Osteoblast (primary cell): ENCODE measurements at regions not wholly inside any gene's neighbourhood (a gene's known extent, or its start where the extent isn't known, plus 50 kb on each side); places are given as distances from the start of the nearest gene placed in this dataset.

Source experiments
- DNase-seq: peaks from one replicate; pipeline ENCODE4 v3.0.0; 2011; ENCODE audit warnings: low spot score, mixed read lengths; ENCODE audit not compliant: insufficient read length; ENCODE audit errors: missing footprints
- H2AFZ ChIP-seq: 2 replicates; pipeline ENCODE4 v1.6.0; 2011; ENCODE audit warnings: mild to moderate bottlenecking, low read length
- H3K27ac ChIP-seq: 2 replicates; pipeline ENCODE4 v1.5.1; 2011; ENCODE audit warnings: mild to moderate bottlenecking, low read depth, low read length, moderate library complexity
- H3K27me3 ChIP-seq: 2 replicates; pipeline ENCODE4 v1.6.0; 2012; ENCODE audit warnings: mild to moderate bottlenecking, control low read depth, inconsistent platforms, low read length, moderate library complexity; ENCODE audit not compliant: insufficient read depth
- H3K36me3 ChIP-seq: 2 replicates; pipeline ENCODE4 v1.5.1; 2011; ENCODE audit warnings: mild to moderate bottlenecking, low read length, control low read depth, moderate library complexity; ENCODE audit not compliant: insufficient read depth
- H3K4me1 ChIP-seq: 2 replicates; pipeline ENCODE4 v1.5.1; 2011; ENCODE audit warnings: mild to moderate bottlenecking, low read length, control low read depth, moderate library complexity; ENCODE audit not compliant: insufficient read depth
- H3K4me2 ChIP-seq: 2 replicates; pipeline ENCODE4 v1.6.0; 2011; ENCODE audit warnings: mild to moderate bottlenecking, low read length; ENCODE audit not compliant: insufficient read depth
- H3K4me3 ChIP-seq: fragments of 200-600 bp; sonication (generic); 3 replicates; pipeline ENCODE4 v1.5.1; 2012; ENCODE audit warnings: mild to moderate bottlenecking, low read length, inconsistent platforms; ENCODE audit not compliant: insufficient read depth
- H3K79me2 ChIP-seq: 2 replicates; pipeline ENCODE4 v1.6.0; 2012; ENCODE audit warnings: mild to moderate bottlenecking, low read length, control low read depth, inconsistent platforms; ENCODE audit not compliant: insufficient read depth
- H3K9me3 ChIP-seq: 2 replicates; pipeline ENCODE4 v1.5.1; 2011; ENCODE audit warnings: low read depth, low read length, control low read depth
- H4K20me1 ChIP-seq: 2 replicates; pipeline ENCODE4 v1.6.0; 2012; ENCODE audit warnings: mild to moderate bottlenecking, low read length, control low read depth; ENCODE audit not compliant: insufficient read depth
- TF ChIP-seq, protein P1 (sequence below): IDR thresholded peaks from 2 replicates; pipeline ENCODE4 v1.5.1; 2011; ENCODE audit warnings: mild to moderate bottlenecking, low read depth, low read length, moderate library complexity; ENCODE audit errors: extremely low read depth

DNA sequence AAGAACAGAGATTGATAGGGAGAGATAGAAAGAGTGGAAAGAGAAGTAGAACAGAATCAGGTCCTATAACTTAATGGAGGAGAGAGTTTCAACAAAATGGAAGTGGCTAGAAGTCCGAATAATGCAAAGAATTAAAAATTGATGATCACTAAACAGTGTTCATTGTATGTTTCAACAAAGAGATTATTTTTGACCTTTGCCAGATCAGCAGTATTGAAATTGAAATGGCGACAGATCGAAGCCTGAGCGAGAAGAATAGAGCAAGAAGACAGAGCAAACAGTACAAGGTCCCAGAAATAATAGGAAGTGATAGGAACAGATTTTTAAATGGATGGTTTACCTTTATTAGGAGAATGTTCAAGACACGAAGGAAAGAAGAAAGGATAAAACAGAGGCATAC is 1012.8 kb upstream of the FBXO33 start:
- Histone ChIP-seq H3K27ac (no peak overlapping the region), H3K4me2 (no peak overlapping the region), H3K4me3 (no peak overlapping the region), H3K36me3 (no peaks in the 10 kb centered on the region), H3K9me3 (peaks cover 4% of the 10 kb centered on the region), H3K79me2 (no peaks in the 10 kb centered on the region), H4K20me1 (no peaks in the 10 kb centered on the region), H2AFZ (no peak overlapping the region), H3K4me1 (no peaks in the 10 kb centered on the region), H3K27me3 (no peaks in the 10 kb centered on the region)
- TF ChIP-seq, protein P1, sequence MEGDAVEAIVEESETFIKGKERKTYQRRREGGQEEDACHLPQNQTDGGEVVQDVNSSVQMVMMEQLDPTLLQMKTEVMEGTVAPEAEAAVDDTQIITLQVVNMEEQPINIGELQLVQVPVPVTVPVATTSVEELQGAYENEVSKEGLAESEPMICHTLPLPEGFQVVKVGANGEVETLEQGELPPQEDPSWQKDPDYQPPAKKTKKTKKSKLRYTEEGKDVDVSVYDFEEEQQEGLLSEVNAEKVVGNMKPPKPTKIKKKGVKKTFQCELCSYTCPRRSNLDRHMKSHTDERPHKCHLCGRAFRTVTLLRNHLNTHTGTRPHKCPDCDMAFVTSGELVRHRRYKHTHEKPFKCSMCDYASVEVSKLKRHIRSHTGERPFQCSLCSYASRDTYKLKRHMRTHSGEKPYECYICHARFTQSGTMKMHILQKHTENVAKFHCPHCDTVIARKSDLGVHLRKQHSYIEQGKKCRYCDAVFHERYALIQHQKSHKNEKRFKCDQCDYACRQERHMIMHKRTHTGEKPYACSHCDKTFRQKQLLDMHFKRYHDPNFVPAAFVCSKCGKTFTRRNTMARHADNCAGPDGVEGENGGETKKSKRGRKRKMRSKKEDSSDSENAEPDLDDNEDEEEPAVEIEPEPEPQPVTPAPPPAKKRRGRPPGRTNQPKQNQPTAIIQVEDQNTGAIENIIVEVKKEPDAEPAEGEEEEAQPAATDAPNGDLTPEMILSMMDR: no peak
- DNase-seq: no peak

DNA sequence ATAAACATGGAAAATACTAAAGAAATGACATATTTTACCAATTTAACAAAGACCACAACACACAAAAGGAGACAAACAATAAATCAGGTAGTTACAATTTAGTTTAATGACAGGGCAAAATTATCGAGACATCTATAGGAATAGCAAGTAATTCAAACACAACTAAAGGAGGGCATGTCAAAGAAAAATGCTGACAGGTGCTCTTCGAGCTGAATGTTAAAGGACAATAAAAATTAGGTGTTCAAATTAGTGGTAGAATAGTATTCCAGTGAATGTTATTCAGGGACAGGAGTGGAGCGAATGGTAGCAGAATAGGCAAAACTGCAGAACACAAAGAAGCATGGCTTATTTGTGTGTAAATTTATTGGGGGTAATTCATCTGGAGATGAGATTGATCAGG is 1004.3 kb upstream of the FBXO33 start:
- H3K27ac ChIP-seq: no peak overlapping the region
- H3K4me2 ChIP-seq: no peak overlapping the region
- no peaks in the 10 kb centered on the region for H4K20me1 ChIP-seq
- no peaks in the 10 kb centered on the region for H3K27me3 ChIP-seq
- DNase-seq: no peak
- H3K4me3 ChIP-seq: no peak overlapping the region
- TF ChIP-seq, protein P1: no peak
- no peaks in the 10 kb centered on the region for H3K79me2 ChIP-seq
- H3K4me1 ChIP-seq: no peaks in the 10 kb centered on the region
- no peak overlapping the region for H2AFZ ChIP-seq
- H3K9me3 ChIP-seq: peaks cover 4% of the 10 kb centered on the region
- no peaks in the 10 kb centered on the region for H3K36me3 ChIP-seq

DNA sequence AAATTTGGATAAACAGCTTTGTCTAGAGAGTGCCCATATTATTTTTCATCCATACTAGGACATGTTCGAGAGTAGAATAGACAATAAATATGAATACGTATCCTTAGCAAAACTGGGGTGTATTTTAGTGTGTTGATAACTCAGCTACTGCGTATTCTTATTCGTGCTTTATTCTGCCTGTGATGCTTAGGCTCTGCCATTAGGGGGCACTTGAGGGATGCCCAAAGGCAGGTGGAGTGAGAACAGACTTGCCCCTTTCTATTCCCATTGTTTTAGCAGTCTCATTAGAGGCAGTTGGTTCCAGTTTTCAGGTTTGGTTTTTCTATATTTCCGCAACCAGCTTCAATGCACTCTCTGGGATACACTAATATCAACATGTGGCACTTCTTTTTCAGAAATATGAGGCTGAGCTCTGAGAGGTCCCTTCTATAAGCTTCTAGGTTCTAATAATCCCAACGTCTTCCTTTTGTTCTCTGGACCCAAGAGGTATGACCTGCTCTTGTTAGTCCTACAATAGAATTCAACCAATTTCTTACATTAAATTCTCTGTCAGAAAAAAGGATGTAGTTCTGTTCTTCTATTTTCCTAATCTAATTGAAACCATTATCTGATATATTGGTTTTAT is 985.7 kb upstream of the FBXO33 start:
- no peaks in the 10 kb centered on the region for H4K20me1 ChIP-seq
- no peaks in the 10 kb centered on the region for H3K27me3 ChIP-seq
- H3K79me2 ChIP-seq: no peaks in the 10 kb centered on the region
- no peaks in the 10 kb centered on the region for H3K4me1 ChIP-seq
- peaks cover 3% of the 10 kb centered on the region for H3K9me3 ChIP-seq
- no peaks in the 10 kb centered on the region for H3K36me3 ChIP-seq
- TF ChIP-seq, protein P1: no peak
- no peak overlapping the region for H3K27ac ChIP-seq
- DNase-seq: no peak
- no peak overlapping the region for H3K4me3 ChIP-seq
- H2AFZ ChIP-seq: no peak overlapping the region
- H3K4me2 ChIP-seq: no peak overlapping the region

DNA sequence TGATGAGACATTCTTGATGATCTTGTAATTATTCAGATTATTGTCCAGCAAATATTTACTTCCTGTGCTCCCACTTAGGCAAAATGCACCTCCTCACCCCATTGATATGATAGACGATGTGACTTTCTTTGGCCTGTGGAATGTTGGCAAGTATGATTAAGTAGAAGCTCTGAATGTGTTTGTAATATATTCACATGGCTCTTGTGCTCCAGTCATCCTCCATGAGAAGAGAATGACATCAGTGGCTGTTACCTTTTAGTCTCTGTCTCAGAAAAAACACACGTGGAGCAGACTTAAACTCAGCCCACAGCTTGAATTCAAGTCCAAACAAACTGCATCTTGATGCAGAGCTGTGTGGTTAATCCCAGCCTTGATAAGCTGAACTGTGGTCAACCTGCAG is 984.3 kb upstream of the FBXO33 start:
- Histone ChIP-seq H3K4me3 (no peak overlapping the region), H3K79me2 (no peaks in the 10 kb centered on the region), H3K27ac (no peak overlapping the region), H4K20me1 (no peaks in the 10 kb centered on the region), H3K36me3 (no peaks in the 10 kb centered on the region), H3K4me2 (no peak overlapping the region), H3K9me3 (peaks cover 3% of the 10 kb centered on the region), H3K27me3 (no peaks in the 10 kb centered on the region), H2AFZ (no peak overlapping the region), H3K4me1 (no peaks in the 10 kb centered on the region)
- TF ChIP-seq, protein P1: no peak
- no peak for DNase-seq
